Mesendoderm (in vitro differentiated cells): ENCODE measurements at regions not wholly inside any gene's neighbourhood (a gene's known extent, or its start where the extent isn't known, plus 50 kb on each side); places are given as distances from the start of the nearest gene placed in this dataset.
"Not testable (repeated sequence)": the region's sequence is repeated elsewhere in the genome, so short reads cannot be mapped to it uniquely, and the experiment has no call there.

Source experiments
- DNase-seq: peaks from one replicate; pipeline ENCODE4 v3.0.0; 2013
- H2AK5ac ChIP-seq: 2 replicates; pipeline ENCODE4 v1.6.1; 2013; ENCODE audit warnings: low read length, inconsistent platforms
- H2BK120ac ChIP-seq: 2 replicates; pipeline ENCODE4 v1.6.1; 2013; ENCODE audit warnings: low read depth, mild to moderate bottlenecking, low read length, moderate library complexity, mixed read lengths
- H2BK15ac ChIP-seq: replicated peaks from 2 replicates; pipeline ENCODE4 v1.6.1; 2013; ENCODE audit warnings: low read depth, mild to moderate bottlenecking, moderate library complexity
- H2BK5ac ChIP-seq: 2 replicates; pipeline ENCODE4 v1.6.1; 2013; ENCODE audit warnings: low read length, inconsistent platforms
- H3K18ac ChIP-seq: 2 replicates; pipeline ENCODE4 v1.6.1; 2013; ENCODE audit warnings: mild to moderate bottlenecking, low read length, mixed read lengths
- H3K23ac ChIP-seq: one replicate; pipeline ENCODE4 v1.6.1; 2013; ENCODE audit warnings: low read length
- H3K27ac ChIP-seq: 2 replicates; pipeline ENCODE4 v1.5.1; 2013; ENCODE audit warnings: low read depth, mild to moderate bottlenecking, inconsistent platforms, low read length, moderate library complexity
- H3K27me3 ChIP-seq: 2 replicates; pipeline ENCODE4 v1.6.1; 2013; ENCODE audit warnings: low read length, control low read depth, mild to moderate bottlenecking, inconsistent platforms; ENCODE audit not compliant: insufficient read depth, poor library complexity
- H3K36me3 ChIP-seq: 2 replicates; pipeline ENCODE4 v1.6.1; 2013; ENCODE audit warnings: low read length, inconsistent platforms; ENCODE audit not compliant: control insufficient read depth, insufficient read depth
- H3K4ac ChIP-seq: one replicate; pipeline ENCODE4 v1.6.1; 2013; ENCODE audit warnings: low read depth, mild to moderate bottlenecking, low read length, moderate library complexity
- H3K4me1 ChIP-seq: 2 replicates; pipeline ENCODE4 v1.6.1; 2013; ENCODE audit warnings: low read depth, low read length, inconsistent platforms; ENCODE audit not compliant: control insufficient read depth
- H3K4me2 ChIP-seq: 2 replicates; pipeline ENCODE4 v1.6.1; 2013; ENCODE audit warnings: low read length
- H3K4me3 ChIP-seq: 2 replicates; pipeline ENCODE4 v1.5.1; 2013; ENCODE audit warnings: mild to moderate bottlenecking, low read length
- H3K56ac ChIP-seq: one replicate; pipeline ENCODE4 v1.6.1; 2013; ENCODE audit warnings: low read length
- H3K79me1 ChIP-seq: 2 replicates; pipeline ENCODE4 v1.6.1; 2013; ENCODE audit warnings: low read length, inconsistent platforms
- H3K79me2 ChIP-seq: 2 replicates; pipeline ENCODE4 v1.6.1; 2013; ENCODE audit warnings: mild to moderate bottlenecking, low read length; ENCODE audit not compliant: control insufficient read depth, insufficient read depth
- H3K9ac ChIP-seq: 2 replicates; pipeline ENCODE4 v1.6.1; 2013; ENCODE audit warnings: low read length, inconsistent platforms
- H4K5ac ChIP-seq: one replicate; pipeline ENCODE4 v1.6.1; 2013; ENCODE audit warnings: low read length
- H4K8ac ChIP-seq: one replicate; pipeline ENCODE4 v1.6.1; 2013; ENCODE audit warnings: low read depth, mild to moderate bottlenecking, control low read depth, low read length, moderate library complexity
- WGBS: extraction: QIAGEN DNeasy Blood & Tissue Kit; methylation state at CpG from one replicate; pipeline ENCODE4 v1.1.7; 2013; ENCODE audit warnings: low lambda C conversion rate, missing lambda C conversion rate; ENCODE audit not compliant: insufficient coverage; ENCODE audit errors: extremely low coverage; 5-methylcytosine and 5-hydroxymethylcytosine counted together

GRCh38 chr6:167479901-167480648, 155.2 kb downstream of the TTLL2 start:
- no peak for DNase-seq
- Histone ChIP-seq H2AK5ac (no peak overlapping the region), H3K27me3 (no peaks in the 10 kb centered on the region), H4K5ac (no peak overlapping the region), H4K8ac (no peak overlapping the region), H3K56ac (no peak overlapping the region), H2BK15ac (no peak overlapping the region), H3K27ac (no peak overlapping the region), H3K4me3 (no peak overlapping the region), H3K4me2 (no peak overlapping the region), H3K79me1 (no peaks in the 10 kb centered on the region), H3K18ac (no peak overlapping the region), H2BK5ac (no peak overlapping the region), H3K79me2 (no peaks in the 10 kb centered on the region), H3K36me3 (no peaks in the 10 kb centered on the region), H3K23ac (no peak overlapping the region), H3K4me1 (no peaks in the 10 kb centered on the region), H3K4ac (no peak overlapping the region), H3K9ac (no peak overlapping the region), H2BK120ac (no peak overlapping the region)
- whole genome bisulfite sequencing = no CpG with 5 or more reads among the region's 8 CpGs

DNA sequence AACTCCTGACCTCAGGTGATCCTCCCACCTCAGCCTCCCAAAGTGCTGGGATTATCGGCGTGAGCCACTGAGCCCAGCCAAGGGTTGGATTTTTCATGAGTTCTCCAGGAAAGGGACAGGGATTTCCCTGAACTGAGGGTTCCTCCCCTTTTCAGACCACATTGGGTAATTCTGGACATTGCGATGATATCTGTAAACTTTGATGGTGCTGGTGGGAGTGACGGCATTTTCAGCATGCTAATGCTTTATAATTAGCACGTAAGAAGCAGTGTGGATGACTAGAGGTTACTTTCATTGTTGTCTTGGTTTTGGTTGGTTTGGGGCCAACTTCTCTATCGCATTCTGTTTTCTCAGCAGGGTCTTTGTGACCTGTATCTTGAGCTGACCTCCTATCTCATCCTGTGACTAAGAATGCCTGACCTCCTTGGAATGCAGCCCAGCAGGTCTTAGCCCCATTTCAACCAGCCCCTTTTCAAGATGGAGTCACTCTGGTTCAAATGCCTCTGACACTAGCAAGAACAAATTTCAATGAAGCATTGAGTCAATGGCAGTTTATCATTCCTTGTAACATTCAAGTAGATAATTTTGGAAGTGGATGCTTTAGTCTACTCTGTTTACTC, 156.5 kb downstream of the TTLL2 start:
- Histone ChIP-seq H2AK5ac (no peak overlapping the region), H3K18ac (no peak overlapping the region), H3K4ac (no peak overlapping the region), H3K56ac (no peak overlapping the region), H4K8ac (no peak overlapping the region), H3K36me3 (no peaks in the 10 kb centered on the region), H2BK15ac (no peak overlapping the region), H3K4me1 (no peaks in the 10 kb centered on the region), H3K27me3 (no peaks in the 10 kb centered on the region), H3K9ac (no peak overlapping the region), H2BK5ac (no peak overlapping the region), H4K5ac (no peak overlapping the region), H3K4me2 (no peak overlapping the region), H3K79me2 (no peaks in the 10 kb centered on the region), H3K4me3 (no peak overlapping the region), H2BK120ac (no peak overlapping the region), H3K27ac (no peak overlapping the region), H3K79me1 (no peaks in the 10 kb centered on the region), H3K23ac (no peak overlapping the region)
- no CpG with 5 or more reads among the region's 6 CpGs for WGBS
- peak; percentile 88 for DNase-seq

DNA sequence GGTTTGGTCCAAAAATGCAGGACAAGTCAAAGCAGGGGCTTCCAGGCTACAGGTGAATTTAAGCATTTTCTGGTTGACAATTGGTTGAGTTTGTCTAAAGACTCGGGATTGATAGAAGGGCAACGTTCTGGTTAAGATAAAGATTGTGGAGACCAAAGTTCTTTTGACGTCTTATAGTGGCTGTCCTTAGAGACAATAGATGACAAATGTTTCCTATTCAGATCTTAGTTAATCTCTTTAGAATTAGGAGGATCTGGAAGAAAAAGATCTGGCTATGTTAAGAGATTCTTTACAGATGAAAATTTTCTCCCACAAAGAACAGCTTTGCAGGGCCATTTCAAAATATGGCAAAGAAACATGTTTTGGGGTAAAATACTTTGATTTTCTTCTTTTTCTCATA, 157.9 kb downstream of the TTLL2 start:
- not testable (repeated sequence) for H3K9ac ChIP-seq, H3K79me2 ChIP-seq, H4K5ac ChIP-seq, H3K23ac ChIP-seq, H3K27ac ChIP-seq, H2AK5ac ChIP-seq, H3K56ac ChIP-seq, H2BK120ac ChIP-seq, H3K27me3 ChIP-seq, H3K79me1 ChIP-seq, H3K4me3 ChIP-seq, H4K8ac ChIP-seq, H3K18ac ChIP-seq, H3K4me1 ChIP-seq, DNase-seq, H3K4me2 ChIP-seq, H2BK15ac ChIP-seq, H3K4ac ChIP-seq, H3K36me3 ChIP-seq, H2BK5ac ChIP-seq
- WGBS = no CpG with 5 or more reads among the region's 3 CpGs

DNA sequence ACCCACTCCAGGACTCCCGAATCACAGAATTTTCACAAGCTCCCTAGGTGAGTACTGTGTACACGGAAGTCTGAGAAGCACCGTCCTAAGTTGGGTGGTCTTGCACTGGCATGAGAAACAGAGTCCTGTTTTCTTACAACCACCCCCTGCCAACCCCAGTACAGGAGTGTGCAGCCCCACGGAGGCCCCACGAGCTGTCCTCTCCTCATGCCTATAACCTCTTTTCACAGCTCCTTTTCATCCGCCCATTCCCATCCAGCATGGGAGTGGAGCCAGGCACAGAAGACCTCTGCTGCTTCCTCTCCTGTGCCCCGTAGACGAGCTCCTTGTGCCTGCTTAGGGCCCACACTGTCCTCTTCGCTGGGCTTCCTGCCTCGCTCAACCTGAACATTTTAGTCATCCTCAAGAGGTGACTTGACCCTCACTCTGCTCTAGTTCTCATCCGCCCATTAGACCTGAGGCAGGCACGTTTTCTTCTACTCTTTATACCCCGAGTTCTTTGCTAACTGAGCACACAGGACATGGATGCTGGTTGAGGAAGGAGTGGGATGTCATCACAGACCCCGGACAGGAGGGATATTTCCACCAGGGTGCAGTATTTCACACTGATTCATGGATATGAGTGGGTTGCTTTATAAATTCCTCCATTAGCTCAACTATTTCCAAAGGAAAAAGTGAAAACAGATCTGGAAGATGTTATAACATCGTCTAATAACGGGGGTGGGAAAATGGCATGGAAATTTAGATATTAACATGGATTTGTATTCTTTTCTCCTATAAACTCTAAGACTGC, 160.5 kb downstream of the TTLL2 start:
- WGBS = no CpG with 5 or more reads among the region's 16 CpGs
- H3K79me2 ChIP-seq = no peaks in the 10 kb centered on the region
- no peak overlapping the region for H3K4me3 ChIP-seq
- H2BK120ac ChIP-seq = no peak overlapping the region
- H3K4me1 ChIP-seq = no peaks in the 10 kb centered on the region
- no peaks in the 10 kb centered on the region for H3K79me1 ChIP-seq
- H3K27me3 ChIP-seq = no peaks in the 10 kb centered on the region
- H2AK5ac ChIP-seq = no peak overlapping the region
- no peak overlapping the region for H3K9ac ChIP-seq
- no peak overlapping the region for H3K4me2 ChIP-seq
- H4K5ac ChIP-seq = no peak overlapping the region
- no peak overlapping the region for H3K56ac ChIP-seq
- H3K36me3 ChIP-seq = no peaks in the 10 kb centered on the region
- DNase-seq = no peak
- no peak overlapping the region for H3K18ac ChIP-seq
- H2BK5ac ChIP-seq = no peak overlapping the region
- H3K23ac ChIP-seq = no peak overlapping the region
- H2BK15ac ChIP-seq = no peak overlapping the region
- H3K4ac ChIP-seq = no peak overlapping the region
- H4K8ac ChIP-seq = no peak overlapping the region
- no peak overlapping the region for H3K27ac ChIP-seq

DNA sequence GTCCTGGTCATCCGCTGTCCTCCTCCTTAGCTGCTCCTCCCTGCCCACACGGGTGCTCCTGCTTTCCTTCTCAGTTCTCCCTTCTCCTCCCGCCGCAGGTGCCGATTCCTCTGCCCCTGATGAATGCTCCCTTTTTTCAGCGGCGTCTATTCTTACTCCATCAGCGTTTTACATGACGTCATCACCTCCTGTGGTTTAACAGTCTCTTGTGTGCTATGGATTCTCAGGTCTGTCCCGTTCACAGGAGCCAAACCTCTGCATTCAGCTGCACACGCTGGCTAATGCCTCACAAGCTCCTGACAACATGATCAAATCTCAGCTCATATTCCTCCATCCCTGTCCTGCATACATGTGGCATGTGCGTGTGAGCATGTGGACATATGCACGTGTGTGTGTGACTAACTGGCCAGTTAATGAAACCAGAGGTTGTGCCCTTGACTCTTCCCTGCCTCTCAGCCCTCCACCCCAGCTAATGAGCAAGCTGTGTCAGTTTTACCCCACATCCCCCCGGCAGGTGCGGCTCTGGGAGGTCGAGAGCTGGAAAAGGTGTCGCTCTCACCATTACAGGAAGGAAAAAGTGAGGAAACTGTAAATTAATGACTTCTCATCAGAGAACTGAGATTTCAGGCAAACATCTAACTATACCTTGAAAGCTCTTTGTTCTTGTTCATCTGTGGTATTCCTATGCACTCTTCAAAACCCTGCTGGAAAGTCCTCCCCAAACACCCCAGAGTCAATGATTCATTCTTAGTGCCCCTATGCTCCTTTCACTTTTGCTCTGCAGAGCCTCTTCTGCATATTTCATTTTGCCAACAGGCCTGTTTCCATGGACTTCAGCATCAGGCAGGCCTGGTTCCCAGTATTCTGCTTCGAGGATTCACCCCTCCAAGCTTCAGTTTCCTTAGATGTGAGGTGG, 163.1 kb downstream of the TTLL2 start:
- Histone ChIP-seq H2AK5ac (no peak overlapping the region), H2BK5ac (no peak overlapping the region), H3K4me1 (no peaks in the 10 kb centered on the region), H3K18ac (no peak overlapping the region), H4K8ac (no peak overlapping the region), H3K79me2 (no peaks in the 10 kb centered on the region), H3K27me3 (no peaks in the 10 kb centered on the region), H2BK120ac (no peak overlapping the region), H3K9ac (no peak overlapping the region), H3K4ac (no peak overlapping the region), H3K4me2 (no peak overlapping the region), H3K36me3 (no peaks in the 10 kb centered on the region), H3K79me1 (no peaks in the 10 kb centered on the region), H2BK15ac (no peak overlapping the region), H3K27ac (no peak overlapping the region), H3K56ac (no peak overlapping the region), H3K23ac (no peak overlapping the region), H3K4me3 (no peak overlapping the region), H4K5ac (no peak overlapping the region)
- no peak for DNase-seq
- no CpG with 5 or more reads among the region's 18 CpGs for WGBS
